Sigmoid colon (tissue), 6 donors: ENCODE measurements at regions not wholly inside any gene's neighbourhood (a gene's known extent, or its start where the extent isn't known, plus 50 kb on each side); places are given as distances from the start of the nearest gene placed in this dataset.
A peak's percentile ranks its signal among the peaks of the same experiment; 100 is the strongest.

ENCODE experiments used
- DNase-seq: peaks from one replicate; pipeline ENCODE4 v3.0.0-alpha.2; 2019
- H3K27ac ChIP-seq, 4 donors: fragments of 200-600 bp; sonication (generic); one replicate each; pipeline ENCODE4 v1.5.1; 2016 to 2019; ENCODE audit warnings: mild to moderate bottlenecking in 1 of 4
- H3K27me3 ChIP-seq, 3 donors: fragments of 200-600 bp; sonication (generic); one replicate each; pipeline ENCODE4 v1.5.1; 2019; ENCODE audit warnings: mild to moderate bottlenecking in 1 of 3
- H3K36me3 ChIP-seq, 4 donors: fragments of 200-600 bp; sonication (generic); one replicate each; pipeline ENCODE4 v1.5.1; 2016 to 2019
- H3K4me1 ChIP-seq, 4 donors: fragments of 200-600 bp; sonication (generic); one replicate each; pipeline ENCODE4 v1.5.1; 2017 to 2019
- H3K4me3 ChIP-seq, 4 donors: fragments of 200-600 bp; sonication (generic); one replicate each; pipeline ENCODE4 v1.5.1; 2017 to 2019; ENCODE audit warnings: mild to moderate bottlenecking in 2 of 4, moderate library complexity in 1 of 4
- H3K9me3 ChIP-seq, 4 donors: fragments of 200-600 bp in 3 of 4; sonication (generic) in 3 of 4; one replicate each; pipeline versions ENCODE4 v1.5.1 to v1.6.1; 2013 to 2019
- EP300 ChIP-seq, 4 donors: sonication (generic); formaldehyde crosslinking; IDR thresholded peaks; one replicate each; pipeline ENCODE4 v1.6.1; 2017; ENCODE audit warnings: antibody characterized with exemption in 4 of 4
- POLR2A ChIP-seq, 2 donors: fragments of 450-650 bp; IDR thresholded peaks; one replicate each; pipeline ENCODE4 v1.6.1; 2016; ENCODE audit warnings: antibody characterized with exemption in 2 of 2, mild to moderate bottlenecking in 2 of 2, moderate library complexity in 2 of 2
- POLR2AphosphoS5 ChIP-seq, 4 donors: sonication (generic); formaldehyde crosslinking; IDR thresholded peaks; one replicate each; pipeline ENCODE4 v1.6.1; 2017; ENCODE audit warnings: antibody characterized with exemption in 4 of 4
- WGBS, 2 donors: extraction: QIAGEN DNeasy Blood & Tissue Kit; methylation state at CpG; one replicate each; pipeline ENCODE4 v1.1.7; 2013; 5-methylcytosine and 5-hydroxymethylcytosine counted together
- intact Hi-C: fragments of 100-400 bp; cut with DNase I; formaldehyde crosslinking; loops from one replicate; pipeline ENCODE4 v1.15.1; 2023
- TF ChIP-seq, protein P1 (sequence below), 4 experiments: fragments of 450-650 bp in 3 of 4; fragments of 200-600 bp in 1 of 4; IDR thresholded peaks; one replicate each; pipeline ENCODE4 v1.5.1; 2016 to 2019; ENCODE audit warnings: antibody characterized with exemption in 4 of 4, mild to moderate bottlenecking in 3 of 4, moderate library complexity in 2 of 4
- donor health status: healthy with polysubstance abuse.
- donor health status: healthy.

DNA sequence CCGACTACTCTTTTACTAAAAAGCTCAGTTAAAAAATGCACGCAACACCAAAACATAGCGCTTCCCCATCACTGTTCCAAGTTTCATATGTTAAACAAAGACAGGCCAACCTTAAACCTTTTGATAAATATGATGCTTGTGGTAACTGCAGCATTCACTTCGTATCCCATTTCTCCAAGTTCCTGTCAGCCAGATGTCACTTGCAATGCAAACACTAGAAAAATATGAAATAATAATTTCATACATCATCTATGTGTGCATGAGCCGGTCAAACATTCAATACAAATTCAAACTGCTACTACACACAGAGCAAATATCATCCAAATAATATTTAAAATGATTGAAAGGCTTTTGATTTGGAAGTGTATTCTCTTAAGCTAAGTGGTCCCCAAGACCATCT, 636.5 kb downstream of the LMO4 start:
- Histone ChIP-seq H3K9me3 (no peaks in the 10 kb centered on the region), H3K4me1 (peaks cover 0 to 16% (median 13%) of the 10 kb centered on the region in 4 donors), H3K36me3 (no peaks in the 10 kb centered on the region), H3K27ac (no peak overlapping the region), H3K27me3 (no peaks in the 10 kb centered on the region), H3K4me3 (no peak overlapping the region)
- intact Hi-C loops: no loop called here
- no peak for DNase-seq
- no peak for TF ChIP-seq POLR2AphosphoS5 (IDR thresholded peaks at IDR 0.05)
- TF ChIP-seq POLR2A (IDR thresholded peaks at IDR 0.05): no peak
- no peak for TF ChIP-seq EP300 (IDR thresholded peaks at IDR 0.05)
- TF ChIP-seq, protein P1, sequence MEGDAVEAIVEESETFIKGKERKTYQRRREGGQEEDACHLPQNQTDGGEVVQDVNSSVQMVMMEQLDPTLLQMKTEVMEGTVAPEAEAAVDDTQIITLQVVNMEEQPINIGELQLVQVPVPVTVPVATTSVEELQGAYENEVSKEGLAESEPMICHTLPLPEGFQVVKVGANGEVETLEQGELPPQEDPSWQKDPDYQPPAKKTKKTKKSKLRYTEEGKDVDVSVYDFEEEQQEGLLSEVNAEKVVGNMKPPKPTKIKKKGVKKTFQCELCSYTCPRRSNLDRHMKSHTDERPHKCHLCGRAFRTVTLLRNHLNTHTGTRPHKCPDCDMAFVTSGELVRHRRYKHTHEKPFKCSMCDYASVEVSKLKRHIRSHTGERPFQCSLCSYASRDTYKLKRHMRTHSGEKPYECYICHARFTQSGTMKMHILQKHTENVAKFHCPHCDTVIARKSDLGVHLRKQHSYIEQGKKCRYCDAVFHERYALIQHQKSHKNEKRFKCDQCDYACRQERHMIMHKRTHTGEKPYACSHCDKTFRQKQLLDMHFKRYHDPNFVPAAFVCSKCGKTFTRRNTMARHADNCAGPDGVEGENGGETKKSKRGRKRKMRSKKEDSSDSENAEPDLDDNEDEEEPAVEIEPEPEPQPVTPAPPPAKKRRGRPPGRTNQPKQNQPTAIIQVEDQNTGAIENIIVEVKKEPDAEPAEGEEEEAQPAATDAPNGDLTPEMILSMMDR (IDR thresholded peaks at IDR 0.05): no peak
- 93% methylated on average over 5 of the region's 5 CpGs for WGBS, 2 donors

DNA sequence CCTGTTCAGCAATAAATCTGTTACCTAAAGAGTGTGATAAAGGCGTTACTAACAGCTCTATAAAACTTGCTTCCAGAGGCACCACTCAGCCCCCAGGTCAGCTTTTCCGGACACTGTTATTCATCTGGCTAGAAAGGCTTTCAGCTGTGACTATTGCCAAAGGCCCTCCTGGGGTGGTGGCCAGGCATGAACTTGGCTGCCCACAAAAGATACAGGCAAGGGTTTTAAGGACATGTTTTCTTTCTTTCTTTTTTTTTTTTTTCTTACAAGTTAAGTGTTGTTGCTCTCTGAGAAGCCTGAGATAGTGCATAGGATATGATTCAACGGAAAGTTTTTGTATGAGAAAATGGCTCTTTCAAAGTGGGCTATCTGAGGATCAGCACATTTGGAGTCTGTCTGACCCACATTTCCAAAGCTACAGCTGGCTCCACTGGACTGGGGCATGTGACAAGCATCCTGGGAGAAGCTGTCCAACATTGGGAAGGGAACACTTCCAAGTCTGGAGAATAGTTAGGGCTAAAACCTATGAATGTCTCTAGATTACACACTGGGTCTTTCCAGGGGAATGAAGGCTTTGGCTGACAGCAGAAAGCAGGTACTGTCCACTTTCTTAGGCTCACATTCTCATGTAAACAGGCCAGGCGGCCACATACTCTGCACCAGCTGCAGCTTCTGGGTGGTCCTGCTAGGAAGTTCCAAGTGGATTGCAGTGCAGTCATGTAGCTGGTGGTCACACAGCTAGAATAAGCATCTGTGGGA, 639.7 kb downstream of the LMO4 start:
- Histone ChIP-seq H3K4me3 (no peak overlapping the region), H3K9me3 (no peaks in the 10 kb centered on the region), H3K36me3 (no peaks in the 10 kb centered on the region), H3K27me3 (no peaks in the 10 kb centered on the region), H3K4me1 (peaks cover 0 to 16% (median 13%) of the 10 kb centered on the region in 4 donors), H3K27ac (peak overlapping the region in 3 of 4 donors; percentile 37 to 68 (median 49))
- intact Hi-C loops: loop anchor here (1.0 kb wide), 1 partner anchor 11 kb away; no protein-coding TSS in a partner anchor
- TF ChIP-seq EP300 (IDR thresholded peaks at IDR 0.05) (no peak), POLR2AphosphoS5 (IDR thresholded peaks at IDR 0.05) (peak in 1 of 4 donors; percentile 17)
- TF ChIP-seq, protein P1 (IDR thresholded peaks at IDR 0.05): no peak
- DNase-seq: peak; percentile 76
- 54 to 67% methylated on average over 4 of the region's 4 CpGs for WGBS, 2 donors

DNA sequence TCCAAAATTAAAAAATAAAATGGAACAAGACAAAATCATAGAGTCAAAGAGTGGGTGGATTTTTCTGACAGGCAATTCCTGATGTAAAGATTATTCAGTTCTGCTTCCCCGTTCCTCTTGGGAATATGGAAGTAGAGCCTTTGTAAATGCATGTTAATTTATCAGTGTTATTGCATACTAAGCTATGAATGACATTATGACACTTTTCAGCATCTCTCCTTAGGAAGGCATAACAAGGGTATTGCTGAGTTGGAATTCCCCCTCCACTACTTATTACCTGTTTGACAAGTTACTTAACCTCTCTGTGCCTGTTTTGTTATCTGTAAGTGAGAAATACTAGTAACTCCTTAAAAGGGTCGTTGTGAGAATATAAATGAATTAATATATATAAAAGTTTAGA, 640.4 kb downstream of the LMO4 start:
- DNase-seq: no peak
- Histone ChIP-seq H3K4me3 (no peak overlapping the region), H3K4me1 (peaks cover 0 to 16% (median 13%) of the 10 kb centered on the region in 4 donors), H3K27ac (peak overlapping the region in 3 of 4 donors; percentile 37 to 68 (median 49)), H3K9me3 (no peaks in the 10 kb centered on the region), H3K36me3 (no peaks in the 10 kb centered on the region), H3K27me3 (no peaks in the 10 kb centered on the region)
- 66 to 76% methylated on average over 2 of the region's 2 CpGs for WGBS, 2 donors
- intact Hi-C loops: no loop called here
- TF ChIP-seq EP300 (IDR thresholded peaks at IDR 0.05) (no peak), POLR2A (IDR thresholded peaks at IDR 0.05) (no peak), POLR2AphosphoS5 (IDR thresholded peaks at IDR 0.05) (no peak)
- TF ChIP-seq, protein P1 (IDR thresholded peaks at IDR 0.05): no peak

DNA sequence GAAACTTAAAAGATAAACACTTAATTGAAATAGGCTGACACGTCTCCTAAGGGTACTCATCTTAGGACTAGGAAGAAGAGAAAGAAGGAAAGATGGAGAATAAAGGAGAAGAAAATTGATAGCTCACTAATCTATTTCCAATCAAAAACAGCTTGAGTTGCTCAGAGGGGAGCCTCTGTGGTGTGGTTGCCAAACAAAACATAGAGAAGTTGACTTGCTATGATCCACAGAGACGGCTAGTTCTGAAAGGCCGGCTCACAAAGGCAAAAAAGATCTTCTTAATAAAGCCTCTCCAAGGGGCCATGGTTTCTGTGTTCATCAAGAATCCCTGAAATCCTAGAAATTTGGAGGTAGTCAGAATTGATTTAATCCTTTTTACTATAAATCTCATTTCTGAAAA, 644.1 kb downstream of the LMO4 start:
- Histone ChIP-seq H3K9me3 (no peaks in the 10 kb centered on the region), H3K4me3 (no peak overlapping the region), H3K4me1 (peaks cover 0 to 13% (median 10%) of the 10 kb centered on the region in 4 donors), H3K27me3 (no peaks in the 10 kb centered on the region), H3K27ac (no peak overlapping the region), H3K36me3 (no peaks in the 10 kb centered on the region)
- TF ChIP-seq EP300 (IDR thresholded peaks at IDR 0.05): no peak
- TF ChIP-seq POLR2AphosphoS5 (IDR thresholded peaks at IDR 0.05): no peak
- TF ChIP-seq, protein P1 (IDR thresholded peaks at IDR 0.05): no peak
- no peak for TF ChIP-seq POLR2A (IDR thresholded peaks at IDR 0.05)
- intact Hi-C loops: no loop called here
- DNase-seq: no peak
- 83 to 87% methylated on average over 3 of the region's 3 CpGs for WGBS, 2 donors
